Sigmoid colon (tissue), 3 donors: ENCODE measurements at regions not wholly inside any gene's neighbourhood (a gene's known extent, or its start where the extent isn't known, plus 50 kb on each side); places are given as distances from the start of the nearest gene placed in this dataset.

Experiments used
- CTCF ChIP-seq, 4 experiments: fragments of 450-650 bp in 3 of 4; fragments of 200-600 bp in 1 of 4; IDR thresholded peaks; one replicate each; pipeline ENCODE4 v1.5.1; 2016 to 2019; ENCODE audit warnings: antibody characterized with exemption in 4 of 4, mild to moderate bottlenecking in 3 of 4, moderate library complexity in 2 of 4
- POLR2A ChIP-seq, 2 donors: fragments of 450-650 bp; IDR thresholded peaks; one replicate each; pipeline ENCODE4 v1.6.1; 2016; ENCODE audit warnings: antibody characterized with exemption in 2 of 2, mild to moderate bottlenecking in 2 of 2, moderate library complexity in 2 of 2

- TF ChIP-seq CTCF (IDR thresholded peaks at IDR 0.05): no peak
- no peak for TF ChIP-seq POLR2A (IDR thresholded peaks at IDR 0.05)
Observed at GRCh38 chr4:181998398-181999295, 244.6 kb upstream of the TENM3 start.
